T-helper 2 cell treated with Interferon-gamma antibody and Interleukin-4, amounts not matched to agents 100 ng/mL and 5 ng/mL, for 36 hours (primary cell): ENCODE measurements at regions not wholly inside any gene's neighbourhood (a gene's known extent, or its start where the extent isn't known, plus 50 kb on each side); places are given as distances from the start of the nearest gene placed in this dataset.
"Not testable (repeated sequence)": the region's sequence is repeated elsewhere in the genome, so short reads cannot be mapped to it uniquely, and the experiment has no call there.

ENCODE experiments used
- intact Hi-C: fragments of 100-400 bp; cut with micrococcal nuclease; formaldehyde crosslinking; loops from one replicate; pipeline ENCODE4 v1.15.1; 2023

DNA sequence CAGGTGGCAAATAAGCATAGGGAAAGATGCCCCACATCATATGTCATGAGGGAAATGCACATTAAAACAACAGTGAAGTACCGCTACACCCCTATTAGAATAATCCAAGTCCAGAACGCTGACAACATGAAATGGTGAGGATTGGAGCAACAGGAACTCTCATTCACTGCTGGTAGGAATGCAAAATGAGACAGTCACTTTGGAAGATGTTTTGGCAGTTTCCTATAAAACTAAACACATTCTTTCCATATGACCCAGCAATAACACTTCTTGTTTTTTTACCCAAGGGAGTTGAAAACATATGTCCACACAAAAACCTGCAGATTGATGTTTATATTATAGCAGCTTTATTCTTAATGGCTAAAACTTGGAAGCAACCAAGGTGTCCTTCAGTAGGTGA, 116.4 kb upstream of the TOPAZ1 start:
- intact Hi-C loops, result no loop called here

- intact Hi-C loops, result no loop called here
Measured at GRCh38 chr3:44125882-44126281, 115.8 kb upstream of the TOPAZ1 start.

DNA sequence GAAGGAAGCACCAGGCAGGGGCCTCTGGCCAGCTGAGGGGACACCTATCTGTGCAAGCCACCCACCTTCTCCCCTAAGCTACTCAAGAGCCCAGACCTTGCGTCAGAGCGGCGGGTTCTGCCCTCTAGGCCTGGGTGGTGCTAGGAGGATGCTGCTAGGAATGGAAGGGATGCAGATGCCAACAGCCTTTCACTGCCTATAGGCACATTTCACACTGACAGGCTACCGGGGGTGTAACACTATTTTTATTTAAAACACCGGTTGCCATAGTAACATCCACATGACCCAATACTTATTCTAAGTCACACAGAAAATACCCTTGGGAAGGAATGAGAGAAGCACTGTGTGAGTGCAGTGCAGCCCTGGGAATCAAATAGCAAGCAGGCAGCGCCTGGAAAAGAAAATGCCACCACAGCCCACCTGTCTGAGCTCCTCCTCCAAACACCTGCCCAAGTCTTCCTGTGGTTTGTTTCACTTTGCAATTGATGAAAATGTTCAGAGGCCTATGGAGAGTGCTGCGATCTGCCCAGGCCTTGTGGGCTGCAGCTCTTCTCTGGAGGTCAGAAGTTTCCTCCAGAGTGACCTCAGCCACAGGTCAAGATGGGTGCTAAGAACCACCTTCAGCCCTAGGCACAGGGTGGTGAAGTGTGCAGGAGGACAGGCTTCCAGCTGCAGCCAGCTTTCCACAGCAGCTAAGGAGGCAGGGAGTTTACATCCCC, 113.5 kb upstream of the TOPAZ1 start:
- intact Hi-C loops, result no loop called here

GRCh38 chr3:44130249-44130648, 111.4 kb upstream of the TOPAZ1 start:
- intact Hi-C loops, result no loop called here

DNA sequence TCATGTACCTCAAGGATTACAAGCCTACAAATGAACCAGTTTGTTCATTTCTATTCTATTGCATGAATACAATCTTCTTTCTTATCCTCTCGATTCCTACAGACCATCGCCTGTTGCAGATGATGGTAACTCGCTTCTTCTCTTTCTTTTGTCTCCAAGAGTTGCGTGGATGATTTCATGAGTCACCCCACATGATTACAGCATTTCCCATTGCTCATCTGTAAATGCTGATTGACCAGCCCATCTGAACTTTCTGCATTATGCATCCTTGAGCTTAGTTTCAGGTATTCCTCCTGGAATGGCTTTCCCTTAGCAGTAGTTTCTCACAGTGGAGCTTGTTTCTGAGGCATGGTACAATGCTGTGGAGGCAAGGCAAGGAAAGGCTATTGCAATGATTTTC, 109.6 kb upstream of the TOPAZ1 start:
- intact Hi-C loops, result no loop called here

- intact Hi-C loops, result no loop called here
Measured at GRCh38 chr3:44132593-44132992, 109.1 kb upstream of the TOPAZ1 start.

GRCh38 chr3:44136421-44136820, 105.3 kb upstream of the TOPAZ1 start:
- intact Hi-C loops, result no loop called here

DNA sequence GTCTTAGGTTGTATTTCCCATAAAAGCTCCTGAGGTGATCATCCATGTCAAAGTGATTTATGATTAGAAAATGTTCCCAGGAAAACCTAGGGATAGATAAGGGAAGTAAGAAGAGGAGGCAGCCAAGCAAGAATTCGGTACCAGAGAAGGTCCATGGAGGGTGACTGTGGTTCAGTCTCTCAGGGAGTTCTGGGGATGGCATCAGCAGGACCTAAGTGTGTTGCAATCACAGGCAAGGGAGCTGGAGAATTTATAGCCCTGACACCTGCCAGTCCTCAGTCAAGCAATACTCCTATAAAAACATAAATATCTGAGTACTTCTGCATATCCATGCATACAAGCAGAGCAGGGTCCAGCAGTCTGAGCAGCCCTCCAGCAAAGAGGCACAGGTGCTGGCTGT, 95.6 kb upstream of the TOPAZ1 start:
- intact Hi-C loops, result no loop called here

DNA sequence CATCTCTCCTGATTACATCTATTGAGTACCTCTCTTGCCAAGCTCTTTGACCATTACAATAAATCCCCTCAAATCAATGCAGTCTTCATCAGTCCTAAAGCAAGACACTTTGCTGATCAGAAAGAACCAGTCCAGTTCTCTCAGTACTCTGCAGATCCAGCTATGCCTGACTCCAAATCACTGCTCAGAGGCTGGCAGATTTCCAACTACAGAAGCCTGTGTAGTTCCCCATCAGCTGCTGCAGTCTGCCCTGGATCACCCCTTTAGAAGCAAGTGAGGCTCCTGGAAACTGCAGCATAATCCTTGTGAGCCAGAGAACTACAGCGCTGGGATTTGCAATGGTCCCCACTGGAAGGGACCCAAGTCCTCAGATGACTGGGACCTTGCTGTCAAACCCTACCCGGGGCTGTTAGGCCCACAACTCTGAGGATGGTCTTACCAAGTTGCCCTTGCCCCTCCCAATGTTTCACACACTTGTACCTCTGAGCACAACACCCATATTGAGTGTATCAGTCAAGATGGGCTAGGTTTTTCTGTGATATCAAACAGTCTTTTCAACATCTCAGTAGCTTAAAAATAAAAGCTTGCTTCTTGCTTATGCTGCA, 81.9 kb upstream of the TOPAZ1 start:
- intact Hi-C loops, result loop anchor here (10.0 kb wide), 1 partner anchor 65 kb away; no protein-coding TSS in a partner anchor

DNA sequence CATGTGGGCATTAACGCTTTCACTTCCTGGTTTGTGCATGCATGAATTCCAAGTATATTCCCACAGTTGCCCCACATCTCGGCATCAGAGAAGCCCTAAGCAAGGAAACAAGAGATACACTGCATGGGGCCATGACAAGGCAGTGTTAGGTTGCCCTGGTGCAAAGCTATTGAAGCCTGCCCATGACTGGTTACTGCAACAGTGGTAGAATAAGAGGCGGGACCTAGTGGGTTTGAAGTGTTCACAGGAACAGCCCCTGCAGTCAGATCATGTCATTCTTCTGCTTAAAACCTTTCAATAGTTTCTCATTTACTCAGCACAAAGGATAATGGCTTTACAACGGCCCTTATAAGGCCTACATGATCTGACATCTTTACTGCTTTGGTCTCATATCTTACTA, 80.9 kb upstream of the TOPAZ1 start:
- intact Hi-C loops, result no loop called here

- intact Hi-C loops, result no loop called here
Measured at GRCh38 chr3:44171891-44172290, 69.8 kb upstream of the TOPAZ1 start.

DNA sequence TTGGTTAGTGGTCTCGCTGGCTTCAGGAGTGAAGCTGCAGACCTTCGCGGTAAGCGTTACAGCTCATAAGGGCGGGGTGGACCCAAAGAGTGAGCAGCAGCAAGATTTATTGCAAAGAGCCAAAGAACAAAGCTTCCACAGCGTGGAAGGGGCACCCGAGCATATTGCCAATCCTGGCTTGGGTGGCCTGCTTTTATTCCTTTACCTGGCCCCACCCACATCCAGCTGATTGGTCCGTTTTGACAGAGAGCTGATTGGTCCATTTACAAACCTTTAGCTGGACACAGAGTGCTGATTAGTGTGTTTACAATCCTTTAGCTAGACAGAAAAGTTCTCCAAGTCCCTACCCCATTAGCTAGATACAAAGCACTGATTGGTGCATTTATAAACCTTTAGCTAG, 69.0 kb upstream of the TOPAZ1 start:
- intact Hi-C loops, result not testable (repeated sequence)

- intact Hi-C loops, result no loop called here
Measured at GRCh38 chr3:44173263-44173662, 68.4 kb upstream of the TOPAZ1 start.

- intact Hi-C loops, result no loop called here
Measured at GRCh38 chr3:44175070-44175469, 66.6 kb upstream of the TOPAZ1 start.

DNA sequence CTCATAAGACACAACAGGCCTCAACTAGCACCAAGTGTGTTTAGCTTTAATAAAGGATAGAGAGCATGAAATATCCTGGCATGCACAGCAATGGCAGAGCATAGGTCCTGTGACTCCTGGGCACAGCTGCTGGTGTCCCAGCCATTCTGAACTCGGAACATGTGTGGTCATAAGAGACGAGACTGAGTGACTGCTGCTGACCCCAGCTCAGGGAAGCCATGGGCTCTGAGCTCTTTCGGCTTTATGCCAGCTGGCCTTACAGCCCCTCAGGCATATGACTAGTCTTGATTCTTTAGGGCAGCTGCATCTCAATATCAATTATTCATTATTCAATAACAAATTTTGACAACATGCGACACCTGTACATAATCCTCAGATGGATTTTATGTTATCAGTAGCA, 62.4 kb upstream of the TOPAZ1 start:
- intact Hi-C loops, result no loop called here

GRCh38 chr3:44184319-44184953, 57.2 kb upstream of the TOPAZ1 start:
- intact Hi-C loops, result no loop called here

DNA sequence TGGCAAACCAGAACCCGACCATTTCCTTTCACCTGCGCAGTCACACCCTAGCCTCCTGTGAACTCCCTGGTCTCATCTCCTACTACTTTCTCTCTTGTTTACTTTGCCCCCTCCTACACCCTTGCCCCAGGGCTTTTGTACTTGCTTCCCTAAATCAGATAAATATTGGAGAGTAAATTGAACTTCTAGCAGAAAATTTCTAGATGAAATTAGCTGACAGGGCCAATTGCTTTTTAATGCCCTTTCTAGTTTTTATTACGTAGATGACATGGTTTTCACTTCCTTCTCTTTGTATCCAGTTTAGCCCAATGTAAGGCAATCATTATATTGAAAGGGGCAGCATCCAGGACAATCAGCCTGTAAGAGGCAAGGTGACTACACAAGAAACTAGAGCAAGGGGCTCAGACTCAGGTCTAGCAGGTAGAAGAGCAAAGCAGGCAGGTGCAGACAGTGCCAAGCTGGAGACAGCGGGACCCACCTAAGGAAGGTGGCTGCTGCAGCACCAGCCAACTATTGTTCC, 56.2 kb upstream of the TOPAZ1 start:
- intact Hi-C loops, result no loop called here

DNA sequence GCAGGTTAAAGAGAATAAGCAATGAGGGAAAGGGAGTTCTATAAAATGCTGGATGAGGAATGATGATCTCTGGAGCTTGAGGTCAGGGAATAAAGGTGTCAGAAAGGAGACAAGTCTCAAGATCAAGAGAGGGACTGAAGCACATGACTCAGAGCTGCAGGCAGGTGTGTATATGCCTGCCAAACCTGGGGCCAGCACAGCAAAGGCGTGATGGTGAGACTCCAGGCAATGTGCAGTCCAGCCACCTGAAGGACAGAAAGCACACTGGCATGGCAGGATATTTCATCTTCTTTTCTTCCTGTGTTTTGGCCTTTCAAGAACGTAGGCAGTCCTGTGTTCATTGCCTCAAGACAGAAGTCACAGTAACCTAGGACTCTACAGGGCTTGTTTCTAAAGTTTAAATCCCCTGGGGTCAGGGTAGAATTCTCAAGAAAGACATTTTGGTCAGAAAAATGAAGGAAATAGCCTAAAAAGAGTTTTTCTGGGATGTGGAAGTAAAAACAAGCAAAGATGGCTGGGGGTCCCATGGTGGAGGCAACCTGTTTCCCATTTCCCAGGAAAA, 55.5 kb upstream of the TOPAZ1 start:
- intact Hi-C loops, result no loop called here

- intact Hi-C loops, result no loop called here
Measured at GRCh38 chr3:44186712-44187111, 55.0 kb upstream of the TOPAZ1 start.
